GM23338 (cell line): ENCODE measurements at regions not wholly inside any gene's neighbourhood (a gene's known extent, or its start where the extent isn't known, plus 50 kb on each side); places are given as distances from the start of the nearest gene placed in this dataset.

Experiments
- ATAC-seq: fragments of 200-7000 bp; cut with Tn5 transposase; 3 replicates; pipeline ENCODE4 v1.9.1; 2020
- DNase-seq: peaks from one replicate; pipeline ENCODE4 v3.0.0-alpha.2; 2015; ENCODE audit warnings: low spot score
- H2AFZ ChIP-seq: fragments of 200-600 bp; sonication (generic); 2 replicates; pipeline ENCODE4 v1.8.0; 2016; ENCODE audit warnings: antibody characterized with exemption, mild to moderate bottlenecking, moderate library complexity
- H3F3A ChIP-seq: fragments of 200-600 bp; sonication (generic); replicated peaks from 2 replicates; pipeline ENCODE4 v1.8.0; 2017; ENCODE audit warnings: antibody characterized with exemption, mixed run types, low read depth
- H3K27ac ChIP-seq: fragments of 200-600 bp; sonication (generic); 2 replicates; pipeline ENCODE4 v1.6.1; 2016; ENCODE audit warnings: low read depth
- H3K27me3 ChIP-seq: fragments of 200-600 bp; sonication (generic); 2 replicates; pipeline ENCODE4 v1.8.0; 2016; ENCODE audit warnings: mild to moderate bottlenecking, mixed run types, moderate library complexity; ENCODE audit not compliant: insufficient read depth
- H3K36me3 ChIP-seq: fragments of 200-600 bp; sonication (generic); 2 replicates; pipeline ENCODE4 v1.8.0; 2016; ENCODE audit warnings: mild to moderate bottlenecking; ENCODE audit not compliant: insufficient read depth
- H3K4me1 ChIP-seq: fragments of 200-600 bp; sonication (generic); 2 replicates; pipeline ENCODE4 v1.8.0; 2016; ENCODE audit warnings: mild to moderate bottlenecking, moderate library complexity; ENCODE audit not compliant: insufficient read depth
- H3K4me2 ChIP-seq: fragments of 200-600 bp; sonication (generic); 2 replicates; pipeline ENCODE4 v1.7.1; 2017; ENCODE audit warnings: mixed run types
- H3K4me3 ChIP-seq: fragments of 200-600 bp; sonication (generic); 2 replicates; pipeline ENCODE4 v1.6.1; 2016; ENCODE audit warnings: mixed run types
- H3K79me2 ChIP-seq: fragments of 200-600 bp; sonication (generic); replicated peaks from 2 replicates; pipeline ENCODE4 v1.8.0; 2017; ENCODE audit warnings: mild to moderate bottlenecking; ENCODE audit not compliant: insufficient read depth
- H3K9me2 ChIP-seq: fragments of 200-600 bp; sonication (generic); 2 replicates; pipeline ENCODE4 v1.8.0; 2017; ENCODE audit not compliant: insufficient read depth
- H4K20me1 ChIP-seq: fragments of 200-600 bp; sonication (generic); replicated peaks from 2 replicates; pipeline ENCODE4 v1.8.0; 2017; ENCODE audit warnings: mild to moderate bottlenecking; ENCODE audit not compliant: insufficient read depth
- H3K27ac Mint-ChIP-seq: 2 replicates; pipeline ENCODE4 v1.8.0; 2020; ENCODE audit warnings: inconsistent platforms, mild to moderate bottlenecking, moderate library complexity, mixed read lengths
- H3K27me3 Mint-ChIP-seq: 3 replicates; pipeline ENCODE4 v1.8.0; 2022; ENCODE audit warnings: low read depth, mild to moderate bottlenecking, moderate library complexity, mixed read lengths, inconsistent platforms; ENCODE audit not compliant: insufficient read depth, poor library complexity
- H3K36me3 Mint-ChIP-seq: 3 replicates; pipeline ENCODE4 v1.8.0; 2021; ENCODE audit warnings: low read depth, mild to moderate bottlenecking, inconsistent platforms, moderate library complexity, mixed read lengths
- H3K4me1 Mint-ChIP-seq: 3 replicates; pipeline ENCODE4 v1.8.0; 2020; ENCODE audit warnings: mild to moderate bottlenecking, inconsistent platforms, mixed read lengths
- H3K4me3 Mint-ChIP-seq: 3 replicates; pipeline ENCODE4 v1.8.0; 2021; ENCODE audit warnings: moderate library complexity, mild to moderate bottlenecking, inconsistent platforms, mixed read lengths
- H3K9me3 Mint-ChIP-seq: 3 replicates; pipeline ENCODE4 v1.8.0; 2020; ENCODE audit warnings: moderate library complexity, mild to moderate bottlenecking, inconsistent platforms, mixed read lengths
- CREB1 ChIP-seq: fragments of 250-450 bp; sonication (Bioruptor Pico); IDR thresholded peaks from 2 replicates; pipeline ENCODE4 v1.5.0; 2020; ENCODE audit warnings: low read depth, mild to moderate bottlenecking, moderate library complexity
- EZH2 ChIP-seq: fragments of 200-600 bp; sonication (generic); IDR thresholded peaks from one replicate; pipeline ENCODE4 v1.8.0; 2017; ENCODE audit warnings: antibody characterized with exemption, mild to moderate bottlenecking, low read depth; ENCODE audit not compliant: unreplicated experiment
- EZH2phosphoT487 ChIP-seq: fragments of 200-600 bp; sonication (generic); IDR thresholded peaks from one replicate; pipeline ENCODE4 v1.8.1; 2018; ENCODE audit warnings: antibody characterized with exemption; ENCODE audit not compliant: unreplicated experiment
- JUNB ChIP-seq: IDR thresholded peaks from one replicate; pipeline ENCODE4 v1.6.1; 2016; ENCODE audit warnings: antibody characterized with exemption; ENCODE audit not compliant: unreplicated experiment
- NANOG ChIP-seq: IDR thresholded peaks from 2 replicates; pipeline ENCODE4 v1.6.1; 2016; ENCODE audit warnings: antibody characterized with exemption, borderline replicate concordance
- POLR2AphosphoS5 ChIP-seq: IDR thresholded peaks from 2 replicates; pipeline ENCODE4 v1.6.1; 2016; ENCODE audit warnings: antibody characterized with exemption, low read depth
- STAT1 ChIP-seq: IDR thresholded peaks from one replicate; pipeline ENCODE4 v1.6.1; 2016; ENCODE audit warnings: antibody characterized with exemption; ENCODE audit not compliant: unreplicated experiment
- ZNF114 ChIP-seq: fragments of 250-450 bp; sonication (Bioruptor Pico); IDR thresholded peaks from 2 replicates; pipeline ENCODE4 v1.5.0; 2020; ENCODE audit warnings: mild to moderate bottlenecking, moderate library complexity
- ZNF331 ChIP-seq: fragments of 250-450 bp; sonication (Bioruptor Pico); IDR thresholded peaks from 2 replicates; pipeline ENCODE4 v1.5.0; 2020; ENCODE audit warnings: low read depth, mild to moderate bottlenecking, moderate library complexity
- TF ChIP-seq, protein P1 (sequence below): fragments of 250-450 bp; sonication (Bioruptor Pico); IDR thresholded peaks from 2 replicates; pipeline ENCODE4 v1.5.0; 2020; ENCODE audit warnings: mild to moderate bottlenecking, moderate library complexity
- TF ChIP-seq, protein P2 (sequence below): IDR thresholded peaks from one replicate; pipeline ENCODE4 v1.6.1; 2018; ENCODE audit warnings: antibody characterized with exemption; ENCODE audit not compliant: unreplicated experiment
- TF ChIP-seq, protein P3 (sequence below), 2 experiments: fragments of 200-600 bp in 1 of 2; sonication (generic) in 1 of 2; conservative IDR thresholded peaks; 2 replicates each; pipeline versions ENCODE4 v1.5.1 to v1.6.1; 2016 to 2017; ENCODE audit warnings: antibody characterized with exemption in 2 of 2, low read depth in 2 of 2, mild to moderate bottlenecking in 2 of 2, moderate library complexity in 1 of 2
- TF ChIP-seq, protein P4 (sequence below): IDR thresholded peaks from 2 replicates; pipeline ENCODE4 v1.6.1; 2016; ENCODE audit warnings: antibody characterized with exemption

GRCh38 chr21:14010729-14011128 is 200.0 kb downstream of the LIPI start:
- Histone ChIP-seq H3K4me2 (no peak overlapping the region), H3F3A (no peaks in the 10 kb centered on the region), H4K20me1 (no peaks in the 10 kb centered on the region), H2AFZ (no peak overlapping the region), H3K9me2 (no peaks in the 10 kb centered on the region), H3K4me3 (no peak overlapping the region), H3K27me3 (no peaks in the 10 kb centered on the region), H3K36me3 (no peaks in the 10 kb centered on the region), H3K4me1 (no peaks in the 10 kb centered on the region), H3K27ac (no peak overlapping the region), H3K79me2 (no peaks in the 10 kb centered on the region)
- Mint-ChIP-seq H3K4me1 (peaks cover 5% of the 10 kb centered on the region), H3K27ac (no peak overlapping the region; the same call in 1 of the 2 replicates), H3K27me3 (peaks cover 2% of the 10 kb centered on the region), H3K9me3 (no peaks in the 10 kb centered on the region), H3K36me3 (no peaks in the 10 kb centered on the region), H3K4me3 (no peak overlapping the region)
- no peak for ATAC-seq
- TF ChIP-seq STAT1, result no peak
- no peak for TF ChIP-seq EZH2phosphoT487
- no peak for TF ChIP-seq JUNB
- TF ChIP-seq POLR2AphosphoS5, result no peak
- TF ChIP-seq EZH2, result no peak
- TF ChIP-seq, protein P1, sequence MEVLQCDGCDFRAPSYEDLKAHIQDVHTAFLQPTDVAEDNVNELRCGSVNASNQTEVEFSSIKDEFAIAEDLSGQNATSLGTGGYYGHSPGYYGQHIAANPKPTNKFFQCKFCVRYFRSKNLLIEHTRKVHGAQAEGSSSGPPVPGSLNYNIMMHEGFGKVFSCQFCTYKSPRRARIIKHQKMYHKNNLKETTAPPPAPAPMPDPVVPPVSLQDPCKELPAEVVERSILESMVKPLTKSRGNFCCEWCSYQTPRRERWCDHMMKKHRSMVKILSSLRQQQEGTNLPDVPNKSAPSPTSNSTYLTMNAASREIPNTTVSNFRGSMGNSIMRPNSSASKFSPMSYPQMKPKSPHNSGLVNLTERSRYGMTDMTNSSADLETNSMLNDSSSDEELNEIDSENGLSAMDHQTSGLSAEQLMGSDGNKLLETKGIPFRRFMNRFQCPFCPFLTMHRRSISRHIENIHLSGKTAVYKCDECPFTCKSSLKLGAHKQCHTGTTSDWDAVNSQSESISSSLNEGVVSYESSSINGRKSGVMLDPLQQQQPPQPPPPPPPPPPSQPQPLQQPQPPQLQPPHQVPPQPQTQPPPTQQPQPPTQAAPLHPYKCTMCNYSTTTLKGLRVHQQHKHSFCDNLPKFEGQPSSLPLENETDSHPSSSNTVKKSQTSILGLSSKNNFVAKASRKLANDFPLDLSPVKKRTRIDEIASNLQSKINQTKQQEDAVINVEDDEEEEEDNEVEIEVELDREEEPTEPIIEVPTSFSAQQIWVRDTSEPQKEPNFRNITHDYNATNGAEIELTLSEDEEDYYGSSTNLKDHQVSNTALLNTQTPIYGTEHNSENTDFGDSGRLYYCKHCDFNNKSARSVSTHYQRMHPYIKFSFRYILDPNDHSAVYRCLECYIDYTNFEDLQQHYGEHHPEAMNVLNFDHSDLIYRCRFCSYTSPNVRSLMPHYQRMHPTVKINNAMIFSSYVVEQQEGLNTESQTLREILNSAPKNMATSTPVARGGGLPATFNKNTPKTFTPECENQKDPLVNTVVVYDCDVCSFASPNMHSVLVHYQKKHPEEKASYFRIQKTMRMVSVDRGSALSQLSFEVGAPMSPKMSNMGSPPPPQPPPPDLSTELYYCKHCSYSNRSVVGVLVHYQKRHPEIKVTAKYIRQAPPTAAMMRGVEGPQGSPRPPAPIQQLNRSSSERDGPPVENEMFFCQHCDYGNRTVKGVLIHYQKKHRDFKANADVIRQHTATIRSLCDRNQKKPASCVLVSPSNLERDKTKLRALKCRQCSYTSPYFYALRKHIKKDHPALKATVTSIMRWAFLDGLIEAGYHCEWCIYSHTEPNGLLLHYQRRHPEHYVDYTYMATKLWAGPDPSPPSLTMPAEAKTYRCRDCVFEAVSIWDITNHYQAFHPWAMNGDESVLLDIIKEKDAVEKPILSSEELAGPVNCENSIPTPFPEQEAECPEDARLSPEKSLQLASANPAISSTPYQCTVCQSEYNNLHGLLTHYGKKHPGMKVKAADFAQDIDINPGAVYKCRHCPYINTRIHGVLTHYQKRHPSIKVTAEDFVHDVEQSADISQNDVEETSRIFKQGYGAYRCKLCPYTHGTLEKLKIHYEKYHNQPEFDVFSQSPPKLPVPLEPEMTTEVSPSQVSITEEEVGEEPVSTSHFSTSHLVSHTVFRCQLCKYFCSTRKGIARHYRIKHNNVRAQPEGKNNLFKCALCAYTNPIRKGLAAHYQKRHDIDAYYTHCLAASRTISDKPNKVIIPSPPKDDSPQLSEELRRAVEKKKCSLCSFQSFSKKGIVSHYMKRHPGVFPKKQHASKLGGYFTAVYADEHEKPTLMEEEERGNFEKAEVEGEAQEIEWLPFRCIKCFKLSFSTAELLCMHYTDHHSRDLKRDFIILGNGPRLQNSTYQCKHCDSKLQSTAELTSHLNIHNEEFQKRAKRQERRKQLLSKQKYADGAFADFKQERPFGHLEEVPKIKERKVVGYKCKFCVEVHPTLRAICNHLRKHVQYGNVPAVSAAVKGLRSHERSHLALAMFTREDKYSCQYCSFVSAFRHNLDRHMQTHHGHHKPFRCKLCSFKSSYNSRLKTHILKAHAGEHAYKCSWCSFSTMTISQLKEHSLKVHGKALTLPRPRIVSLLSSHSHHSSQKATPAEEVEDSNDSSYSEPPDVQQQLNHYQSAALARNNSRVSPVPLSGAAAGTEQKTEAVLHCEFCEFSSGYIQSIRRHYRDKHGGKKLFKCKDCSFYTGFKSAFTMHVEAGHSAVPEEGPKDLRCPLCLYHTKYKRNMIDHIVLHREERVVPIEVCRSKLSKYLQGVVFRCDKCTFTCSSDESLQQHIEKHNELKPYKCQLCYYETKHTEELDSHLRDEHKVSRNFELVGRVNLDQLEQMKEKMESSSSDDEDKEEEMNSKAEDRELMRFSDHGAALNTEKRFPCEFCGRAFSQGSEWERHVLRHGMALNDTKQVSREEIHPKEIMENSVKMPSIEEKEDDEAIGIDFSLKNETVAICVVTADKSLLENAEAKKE (CRISPR knock-in tag), result no peak
- TF ChIP-seq, protein P2, sequence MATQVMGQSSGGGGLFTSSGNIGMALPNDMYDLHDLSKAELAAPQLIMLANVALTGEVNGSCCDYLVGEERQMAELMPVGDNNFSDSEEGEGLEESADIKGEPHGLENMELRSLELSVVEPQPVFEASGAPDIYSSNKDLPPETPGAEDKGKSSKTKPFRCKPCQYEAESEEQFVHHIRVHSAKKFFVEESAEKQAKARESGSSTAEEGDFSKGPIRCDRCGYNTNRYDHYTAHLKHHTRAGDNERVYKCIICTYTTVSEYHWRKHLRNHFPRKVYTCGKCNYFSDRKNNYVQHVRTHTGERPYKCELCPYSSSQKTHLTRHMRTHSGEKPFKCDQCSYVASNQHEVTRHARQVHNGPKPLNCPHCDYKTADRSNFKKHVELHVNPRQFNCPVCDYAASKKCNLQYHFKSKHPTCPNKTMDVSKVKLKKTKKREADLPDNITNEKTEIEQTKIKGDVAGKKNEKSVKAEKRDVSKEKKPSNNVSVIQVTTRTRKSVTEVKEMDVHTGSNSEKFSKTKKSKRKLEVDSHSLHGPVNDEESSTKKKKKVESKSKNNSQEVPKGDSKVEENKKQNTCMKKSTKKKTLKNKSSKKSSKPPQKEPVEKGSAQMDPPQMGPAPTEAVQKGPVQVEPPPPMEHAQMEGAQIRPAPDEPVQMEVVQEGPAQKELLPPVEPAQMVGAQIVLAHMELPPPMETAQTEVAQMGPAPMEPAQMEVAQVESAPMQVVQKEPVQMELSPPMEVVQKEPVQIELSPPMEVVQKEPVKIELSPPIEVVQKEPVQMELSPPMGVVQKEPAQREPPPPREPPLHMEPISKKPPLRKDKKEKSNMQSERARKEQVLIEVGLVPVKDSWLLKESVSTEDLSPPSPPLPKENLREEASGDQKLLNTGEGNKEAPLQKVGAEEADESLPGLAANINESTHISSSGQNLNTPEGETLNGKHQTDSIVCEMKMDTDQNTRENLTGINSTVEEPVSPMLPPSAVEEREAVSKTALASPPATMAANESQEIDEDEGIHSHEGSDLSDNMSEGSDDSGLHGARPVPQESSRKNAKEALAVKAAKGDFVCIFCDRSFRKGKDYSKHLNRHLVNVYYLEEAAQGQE, result no peak
- TF ChIP-seq, protein P3, sequence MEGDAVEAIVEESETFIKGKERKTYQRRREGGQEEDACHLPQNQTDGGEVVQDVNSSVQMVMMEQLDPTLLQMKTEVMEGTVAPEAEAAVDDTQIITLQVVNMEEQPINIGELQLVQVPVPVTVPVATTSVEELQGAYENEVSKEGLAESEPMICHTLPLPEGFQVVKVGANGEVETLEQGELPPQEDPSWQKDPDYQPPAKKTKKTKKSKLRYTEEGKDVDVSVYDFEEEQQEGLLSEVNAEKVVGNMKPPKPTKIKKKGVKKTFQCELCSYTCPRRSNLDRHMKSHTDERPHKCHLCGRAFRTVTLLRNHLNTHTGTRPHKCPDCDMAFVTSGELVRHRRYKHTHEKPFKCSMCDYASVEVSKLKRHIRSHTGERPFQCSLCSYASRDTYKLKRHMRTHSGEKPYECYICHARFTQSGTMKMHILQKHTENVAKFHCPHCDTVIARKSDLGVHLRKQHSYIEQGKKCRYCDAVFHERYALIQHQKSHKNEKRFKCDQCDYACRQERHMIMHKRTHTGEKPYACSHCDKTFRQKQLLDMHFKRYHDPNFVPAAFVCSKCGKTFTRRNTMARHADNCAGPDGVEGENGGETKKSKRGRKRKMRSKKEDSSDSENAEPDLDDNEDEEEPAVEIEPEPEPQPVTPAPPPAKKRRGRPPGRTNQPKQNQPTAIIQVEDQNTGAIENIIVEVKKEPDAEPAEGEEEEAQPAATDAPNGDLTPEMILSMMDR (conservative IDR thresholded peaks at IDR 0.05; ENCODE audit: low read depth in 2 of 2), result no peak
- no peak for TF ChIP-seq ZNF331 (CRISPR knock-in tag)
- TF ChIP-seq NANOG, result no peak
- TF ChIP-seq, protein P4, sequence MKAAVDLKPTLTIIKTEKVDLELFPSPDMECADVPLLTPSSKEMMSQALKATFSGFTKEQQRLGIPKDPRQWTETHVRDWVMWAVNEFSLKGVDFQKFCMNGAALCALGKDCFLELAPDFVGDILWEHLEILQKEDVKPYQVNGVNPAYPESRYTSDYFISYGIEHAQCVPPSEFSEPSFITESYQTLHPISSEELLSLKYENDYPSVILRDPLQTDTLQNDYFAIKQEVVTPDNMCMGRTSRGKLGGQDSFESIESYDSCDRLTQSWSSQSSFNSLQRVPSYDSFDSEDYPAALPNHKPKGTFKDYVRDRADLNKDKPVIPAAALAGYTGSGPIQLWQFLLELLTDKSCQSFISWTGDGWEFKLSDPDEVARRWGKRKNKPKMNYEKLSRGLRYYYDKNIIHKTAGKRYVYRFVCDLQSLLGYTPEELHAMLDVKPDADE, result no peak
- no peak for TF ChIP-seq ZNF114 (CRISPR knock-in tag)
- TF ChIP-seq CREB1 (CRISPR knock-in tag), result no peak
- DNase-seq, result no peak
